ENCODE measurements at regions not wholly inside any gene's neighbourhood (a gene's known extent, or its start where the extent isn't known, plus 50 kb on each side); places are given as distances from the start of the nearest gene placed in this dataset.

DNA sequence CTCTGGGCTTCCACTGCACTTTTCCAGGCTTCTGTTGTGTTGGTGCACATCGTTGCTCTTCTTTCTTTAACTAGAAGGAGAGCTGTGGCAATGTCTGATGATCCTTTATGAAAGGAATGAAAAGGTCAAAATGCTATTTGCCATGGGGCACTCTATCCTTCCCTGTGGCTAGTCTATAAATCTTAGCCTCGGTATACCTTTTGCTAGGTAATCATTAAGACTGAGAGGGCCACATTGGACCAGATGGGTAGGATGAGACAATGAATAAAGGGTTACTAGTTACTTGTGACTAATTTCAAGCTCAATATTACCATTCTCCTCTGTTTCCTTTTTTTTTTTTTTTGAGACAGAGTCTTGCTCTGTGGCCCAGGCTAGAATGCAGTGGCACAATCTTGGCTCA is 89.4 kb upstream of the C1orf87 start:
- Histone ChIP-seq H3K9me3 (ENCODE audit: control insufficient read depth, low read length) (no peaks in the 10 kb centered on the region), H3K27me3 (replicated peaks; ENCODE audit: control insufficient read depth, insufficient read depth, low read length, poor library complexity, severe bottlenecking) (no peaks in the 10 kb centered on the region), H3K4me1 (ENCODE audit: control insufficient read depth, insufficient read depth, low read length, poor library complexity, severe bottlenecking) (no peaks in the 10 kb centered on the region), H3K36me3 (ENCODE audit: control insufficient read depth, insufficient read depth, low read length) (no peaks in the 10 kb centered on the region), H3K4me3 (ENCODE audit: insufficient read depth, low read depth, low read length, poor library complexity, severe bottlenecking) (no peak overlapping the region), H3K27ac (ENCODE audit: insufficient read depth, low read length, poor library complexity, severe bottlenecking) (no peak overlapping the region)
- DNase-seq = no peak

DNA sequence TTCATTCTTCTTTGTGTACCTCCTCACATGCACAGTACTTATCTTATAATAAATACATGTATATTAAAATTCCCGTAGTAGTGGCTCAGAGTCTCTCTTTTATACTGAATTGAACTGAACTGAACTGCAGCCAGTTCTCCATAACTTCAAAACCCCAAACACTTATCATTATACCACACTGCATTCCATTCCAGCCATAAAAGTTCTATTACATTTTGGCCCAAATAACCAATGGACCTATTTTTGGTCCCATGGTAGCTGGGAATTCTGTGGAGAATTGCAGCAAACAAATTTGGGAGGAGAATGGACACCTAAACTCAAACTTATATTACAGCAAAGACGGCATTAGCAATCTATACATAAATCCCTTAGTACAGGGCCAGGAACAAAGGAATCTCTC is 86.6 kb upstream of the C1orf87 start:
- Histone ChIP-seq H3K4me3 (ENCODE audit: insufficient read depth, low read depth, low read length, poor library complexity, severe bottlenecking) (no peak overlapping the region), H3K9me3 (ENCODE audit: control insufficient read depth, low read length) (no peaks in the 10 kb centered on the region), H3K36me3 (ENCODE audit: control insufficient read depth, insufficient read depth, low read length) (no peaks in the 10 kb centered on the region), H3K27me3 (replicated peaks; ENCODE audit: control insufficient read depth, insufficient read depth, low read length, poor library complexity, severe bottlenecking) (no peaks in the 10 kb centered on the region), H3K4me1 (ENCODE audit: control insufficient read depth, insufficient read depth, low read length, poor library complexity, severe bottlenecking) (no peaks in the 10 kb centered on the region), H3K27ac (ENCODE audit: insufficient read depth, low read length, poor library complexity, severe bottlenecking) (no peak overlapping the region)
- DNase-seq = no peak

DNA sequence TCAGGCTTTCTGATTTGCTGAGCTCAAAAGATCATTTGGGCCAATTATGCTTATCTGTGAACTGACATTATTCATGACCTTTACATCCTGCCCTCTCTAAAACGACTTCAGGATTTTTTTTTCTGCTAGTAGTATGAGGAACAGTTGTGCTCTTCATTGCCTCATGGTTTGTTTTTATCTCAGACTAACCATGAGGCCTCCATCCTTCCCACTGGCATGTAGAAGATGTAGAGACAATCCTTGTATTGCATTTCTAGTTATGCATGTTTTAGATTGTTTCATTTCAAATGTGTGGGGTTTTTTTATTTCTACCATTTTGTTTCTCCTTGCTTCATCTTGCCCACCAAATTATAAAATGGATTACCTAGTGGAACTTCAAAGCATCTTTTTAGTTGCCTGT is 82.8 kb upstream of the C1orf87 start:
- Histone ChIP-seq H3K27ac (ENCODE audit: insufficient read depth, low read length, poor library complexity, severe bottlenecking) (no peak overlapping the region), H3K36me3 (ENCODE audit: control insufficient read depth, insufficient read depth, low read length) (no peaks in the 10 kb centered on the region), H3K4me3 (ENCODE audit: insufficient read depth, low read depth, low read length, poor library complexity, severe bottlenecking) (no peak overlapping the region), H3K9me3 (ENCODE audit: control insufficient read depth, low read length) (no peaks in the 10 kb centered on the region), H3K4me1 (ENCODE audit: control insufficient read depth, insufficient read depth, low read length, poor library complexity, severe bottlenecking) (no peaks in the 10 kb centered on the region), H3K27me3 (replicated peaks; ENCODE audit: control insufficient read depth, insufficient read depth, low read length, poor library complexity, severe bottlenecking) (no peaks in the 10 kb centered on the region)
- no peak for DNase-seq

DNA sequence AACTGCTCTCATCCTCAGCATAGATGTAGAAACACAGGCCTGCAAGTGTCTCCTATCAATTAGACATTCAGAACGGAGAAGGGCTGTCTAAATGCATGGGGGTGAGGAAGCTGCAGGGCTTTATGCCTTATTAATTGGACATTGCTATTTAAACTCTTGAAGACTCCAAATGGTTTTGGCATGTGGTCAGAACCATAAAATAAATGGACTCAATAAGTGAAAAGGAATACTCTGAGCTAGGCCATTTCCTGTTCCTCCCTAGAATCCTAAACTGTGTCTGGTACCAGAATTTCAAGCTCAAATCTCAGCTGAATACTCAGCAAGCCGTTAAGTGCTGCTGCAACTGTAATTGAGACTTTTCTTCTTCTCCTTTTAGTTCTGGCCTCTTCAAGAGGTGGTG is 80.4 kb upstream of the C1orf87 start:
- no peaks in the 10 kb centered on the region for H3K36me3 ChIP-seq (ENCODE audit: control insufficient read depth, insufficient read depth, low read length)
- no peaks in the 10 kb centered on the region for H3K4me1 ChIP-seq (ENCODE audit: control insufficient read depth, insufficient read depth, low read length, poor library complexity, severe bottlenecking)
- no peaks in the 10 kb centered on the region for H3K9me3 ChIP-seq (ENCODE audit: control insufficient read depth, low read length)
- H3K4me3 ChIP-seq (ENCODE audit: insufficient read depth, low read depth, low read length, poor library complexity, severe bottlenecking) = no peak overlapping the region
- no peak overlapping the region for H3K27ac ChIP-seq (ENCODE audit: insufficient read depth, low read length, poor library complexity, severe bottlenecking)
- no peaks in the 10 kb centered on the region for H3K27me3 ChIP-seq (replicated peaks; ENCODE audit: control insufficient read depth, insufficient read depth, low read length, poor library complexity, severe bottlenecking)
- DNase-seq = no peak

DNA sequence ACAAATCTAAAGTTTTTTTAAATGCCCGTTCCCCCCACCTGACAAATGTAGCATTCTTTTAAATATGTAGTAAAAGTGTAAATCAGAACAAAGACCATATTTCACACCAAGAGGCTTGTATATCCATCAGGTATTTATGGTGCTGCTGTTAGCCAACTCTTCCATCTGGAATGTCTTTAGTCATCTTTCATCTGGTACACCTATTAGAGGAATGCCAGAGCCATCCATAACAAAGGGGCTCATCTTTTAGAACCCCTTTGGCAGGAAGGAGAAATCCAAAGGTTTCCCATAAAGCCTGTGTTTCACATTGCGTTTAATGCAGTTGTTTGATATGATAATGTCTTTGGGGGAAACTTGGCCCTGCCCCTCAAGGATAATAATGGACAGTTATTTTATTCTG is 79.3 kb upstream of the C1orf87 start:
- H3K9me3 ChIP-seq (ENCODE audit: control insufficient read depth, low read length) = no peaks in the 10 kb centered on the region
- H3K36me3 ChIP-seq (ENCODE audit: control insufficient read depth, insufficient read depth, low read length) = no peaks in the 10 kb centered on the region
- H3K27me3 ChIP-seq (replicated peaks; ENCODE audit: control insufficient read depth, insufficient read depth, low read length, poor library complexity, severe bottlenecking) = no peaks in the 10 kb centered on the region
- no peak overlapping the region for H3K4me3 ChIP-seq (ENCODE audit: insufficient read depth, low read depth, low read length, poor library complexity, severe bottlenecking)
- no peak for DNase-seq
- H3K27ac ChIP-seq (ENCODE audit: insufficient read depth, low read length, poor library complexity, severe bottlenecking) = no peak overlapping the region
- H3K4me1 ChIP-seq (ENCODE audit: control insufficient read depth, insufficient read depth, low read length, poor library complexity, severe bottlenecking) = no peaks in the 10 kb centered on the region

DNA sequence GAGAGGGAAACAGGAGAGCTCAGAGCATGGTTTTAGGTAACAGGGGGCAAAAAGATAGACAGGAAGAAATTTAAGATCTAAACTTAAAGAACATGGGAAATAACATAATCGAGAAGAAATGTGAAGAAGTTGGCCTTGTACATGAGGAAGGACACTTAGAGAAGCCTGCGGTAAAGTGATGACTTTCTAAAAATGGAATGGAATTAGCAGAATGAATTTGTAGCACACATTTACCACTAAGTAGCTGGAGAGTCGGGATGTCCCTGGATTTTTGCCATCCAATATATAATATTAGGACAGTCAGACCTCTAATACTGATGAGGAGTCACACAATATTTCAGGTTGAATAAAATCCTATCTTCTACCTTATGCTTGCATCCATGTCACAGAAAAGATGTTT is 77.7 kb upstream of the C1orf87 start:
- Histone ChIP-seq H3K4me1 (ENCODE audit: control insufficient read depth, insufficient read depth, low read length, poor library complexity, severe bottlenecking) (no peaks in the 10 kb centered on the region), H3K27me3 (replicated peaks; ENCODE audit: control insufficient read depth, insufficient read depth, low read length, poor library complexity, severe bottlenecking) (no peaks in the 10 kb centered on the region), H3K36me3 (ENCODE audit: control insufficient read depth, insufficient read depth, low read length) (no peaks in the 10 kb centered on the region), H3K9me3 (ENCODE audit: control insufficient read depth, low read length) (no peaks in the 10 kb centered on the region), H3K27ac (ENCODE audit: insufficient read depth, low read length, poor library complexity, severe bottlenecking) (no peak overlapping the region), H3K4me3 (ENCODE audit: insufficient read depth, low read depth, low read length, poor library complexity, severe bottlenecking) (no peak overlapping the region)
- no peak for DNase-seq

DNA sequence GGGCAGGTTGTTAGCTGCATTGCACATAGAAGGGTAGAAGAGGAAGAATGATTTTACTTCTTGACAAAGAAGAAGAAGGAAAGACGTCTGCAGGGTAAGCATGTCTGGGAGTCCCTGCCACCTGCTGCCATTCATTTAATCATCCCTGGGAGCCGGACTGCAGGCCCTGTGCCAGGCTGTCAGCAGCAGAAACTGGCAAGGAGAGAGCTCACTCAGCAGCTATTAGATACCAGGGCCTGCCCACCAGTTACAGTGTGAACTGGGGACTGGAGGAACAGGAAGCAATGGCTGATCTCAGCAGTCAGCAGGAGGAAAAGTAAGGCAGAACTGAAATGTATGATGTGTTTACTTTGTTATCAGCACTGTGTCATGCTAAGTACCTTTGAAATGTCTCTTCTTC is 75.7 kb upstream of the C1orf87 start:
- DNase-seq = no peak
- H3K4me1 ChIP-seq (ENCODE audit: control insufficient read depth, insufficient read depth, low read length, poor library complexity, severe bottlenecking) = no peaks in the 10 kb centered on the region
- H3K27ac ChIP-seq (ENCODE audit: insufficient read depth, low read length, poor library complexity, severe bottlenecking) = no peak overlapping the region
- H3K27me3 ChIP-seq (replicated peaks; ENCODE audit: control insufficient read depth, insufficient read depth, low read length, poor library complexity, severe bottlenecking) = no peaks in the 10 kb centered on the region
- no peaks in the 10 kb centered on the region for H3K36me3 ChIP-seq (ENCODE audit: control insufficient read depth, insufficient read depth, low read length)
- no peak overlapping the region for H3K4me3 ChIP-seq (ENCODE audit: insufficient read depth, low read depth, low read length, poor library complexity, severe bottlenecking)
- H3K9me3 ChIP-seq (ENCODE audit: control insufficient read depth, low read length) = no peaks in the 10 kb centered on the region

DNA sequence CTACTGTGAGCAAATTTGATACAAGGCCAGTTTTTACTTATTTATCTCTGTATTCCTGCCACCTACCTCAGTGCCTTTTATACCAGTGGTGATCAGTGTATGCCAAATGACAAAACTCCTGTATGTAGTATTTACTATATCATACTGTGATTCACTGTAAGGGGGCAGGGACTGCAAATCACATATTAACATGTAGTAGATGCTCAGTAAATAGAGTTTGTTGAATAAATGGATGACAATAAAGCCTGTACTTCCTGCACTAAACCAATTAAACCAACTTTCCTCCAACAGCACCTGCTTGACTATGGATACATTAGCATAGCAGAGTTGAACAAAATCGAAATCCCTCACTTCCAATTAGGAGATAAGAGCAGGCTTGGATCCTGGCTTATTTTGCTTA is 73.3 kb upstream of the C1orf87 start:
- H3K4me3 ChIP-seq (ENCODE audit: insufficient read depth, low read depth, low read length, poor library complexity, severe bottlenecking) = no peak overlapping the region
- no peaks in the 10 kb centered on the region for H3K4me1 ChIP-seq (ENCODE audit: control insufficient read depth, insufficient read depth, low read length, poor library complexity, severe bottlenecking)
- no peaks in the 10 kb centered on the region for H3K27me3 ChIP-seq (replicated peaks; ENCODE audit: control insufficient read depth, insufficient read depth, low read length, poor library complexity, severe bottlenecking)
- no peaks in the 10 kb centered on the region for H3K36me3 ChIP-seq (ENCODE audit: control insufficient read depth, insufficient read depth, low read length)
- no peak overlapping the region for H3K27ac ChIP-seq (ENCODE audit: insufficient read depth, low read length, poor library complexity, severe bottlenecking)
- DNase-seq = no peak
- no peaks in the 10 kb centered on the region for H3K9me3 ChIP-seq (ENCODE audit: control insufficient read depth, low read length)

DNA sequence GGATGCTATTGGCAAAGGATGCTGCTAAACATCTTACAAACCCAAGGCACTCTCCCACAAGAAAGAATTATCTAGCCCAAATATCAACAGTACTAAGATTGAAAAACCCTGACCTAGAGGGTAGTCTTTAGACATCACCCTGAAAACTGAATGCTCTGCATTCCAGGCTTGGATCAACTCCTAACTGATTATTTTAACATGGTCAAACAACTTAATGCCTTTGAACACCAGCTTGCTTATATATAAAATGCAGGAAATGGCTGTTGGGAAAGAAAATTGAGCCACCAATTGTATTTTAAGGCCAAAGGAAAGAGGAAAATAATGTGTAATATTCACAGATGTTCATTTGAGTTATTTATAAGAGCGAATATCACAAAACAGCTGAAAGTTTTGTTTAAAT is 72.2 kb upstream of the C1orf87 start:
- DNase-seq = no peak
- Histone ChIP-seq H3K4me1 (ENCODE audit: control insufficient read depth, insufficient read depth, low read length, poor library complexity, severe bottlenecking) (no peaks in the 10 kb centered on the region), H3K27ac (ENCODE audit: insufficient read depth, low read length, poor library complexity, severe bottlenecking) (no peak overlapping the region), H3K9me3 (ENCODE audit: control insufficient read depth, low read length) (no peaks in the 10 kb centered on the region), H3K4me3 (ENCODE audit: insufficient read depth, low read depth, low read length, poor library complexity, severe bottlenecking) (no peak overlapping the region), H3K27me3 (replicated peaks; ENCODE audit: control insufficient read depth, insufficient read depth, low read length, poor library complexity, severe bottlenecking) (no peaks in the 10 kb centered on the region), H3K36me3 (ENCODE audit: control insufficient read depth, insufficient read depth, low read length) (no peaks in the 10 kb centered on the region)

DNA sequence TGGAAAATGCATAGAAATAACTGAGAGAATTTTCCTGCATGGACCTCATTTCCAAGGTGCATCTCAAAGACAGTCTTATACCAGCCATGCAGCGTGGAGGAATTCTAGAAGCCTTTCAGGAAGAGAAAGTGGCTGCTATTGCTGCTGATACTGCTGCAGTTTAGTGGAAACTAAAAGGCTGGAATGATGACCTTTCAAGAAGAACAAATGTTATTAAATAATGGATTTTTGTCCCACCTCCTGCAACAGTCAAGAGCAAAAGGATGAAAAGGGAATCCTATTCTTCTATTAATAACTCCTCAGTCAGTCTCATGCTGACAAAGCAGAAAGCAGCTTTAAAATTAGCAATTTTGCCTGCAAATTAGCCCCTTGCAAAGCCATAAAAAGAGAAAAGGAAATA is 68.2 kb upstream of the C1orf87 start:
- H3K27ac ChIP-seq (ENCODE audit: insufficient read depth, low read length, poor library complexity, severe bottlenecking) = no peak overlapping the region
- DNase-seq = no peak
- no peaks in the 10 kb centered on the region for H3K4me1 ChIP-seq (ENCODE audit: control insufficient read depth, insufficient read depth, low read length, poor library complexity, severe bottlenecking)

DNA sequence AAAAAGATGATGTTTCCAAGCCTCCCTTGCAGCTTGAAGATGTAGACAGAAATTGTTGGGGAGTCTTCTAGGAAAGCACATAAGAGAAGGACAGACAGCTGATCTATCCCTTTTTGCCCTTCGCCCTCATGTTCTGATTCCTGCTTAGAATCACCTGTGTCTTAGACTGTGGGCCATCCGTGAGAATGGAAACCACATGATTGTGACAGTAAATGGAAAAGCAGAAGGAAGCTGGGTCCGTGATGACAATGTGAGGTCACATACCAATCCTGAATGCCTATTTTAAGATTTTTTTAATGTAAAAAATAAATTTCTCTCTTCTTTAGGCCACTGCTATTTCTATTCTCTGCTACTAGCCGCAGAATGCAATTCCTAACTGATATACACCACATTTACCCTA is 67.7 kb upstream of the C1orf87 start:
- no peak overlapping the region for H3K4me3 ChIP-seq (ENCODE audit: insufficient read depth, low read depth, low read length, poor library complexity, severe bottlenecking)
- no peaks in the 10 kb centered on the region for H3K9me3 ChIP-seq (ENCODE audit: control insufficient read depth, low read length)
- no peaks in the 10 kb centered on the region for H3K36me3 ChIP-seq (ENCODE audit: control insufficient read depth, insufficient read depth, low read length)
- no peaks in the 10 kb centered on the region for H3K27me3 ChIP-seq (replicated peaks; ENCODE audit: control insufficient read depth, insufficient read depth, low read length, poor library complexity, severe bottlenecking)
- H3K4me1 ChIP-seq (ENCODE audit: control insufficient read depth, insufficient read depth, low read length, poor library complexity, severe bottlenecking) = no peaks in the 10 kb centered on the region
- no peak overlapping the region for H3K27ac ChIP-seq (ENCODE audit: insufficient read depth, low read length, poor library complexity, severe bottlenecking)
- DNase-seq = no peak

More for the DNA sequence above, 68.2 kb upstream of the C1orf87 start:
- Histone ChIP-seq H3K4me3 (ENCODE audit: insufficient read depth, low read depth, low read length, poor library complexity, severe bottlenecking) (no peak overlapping the region), H3K27me3 (replicated peaks; ENCODE audit: control insufficient read depth, insufficient read depth, low read length, poor library complexity, severe bottlenecking) (no peaks in the 10 kb centered on the region), H3K9me3 (ENCODE audit: control insufficient read depth, low read length) (no peaks in the 10 kb centered on the region), H3K36me3 (ENCODE audit: control insufficient read depth, insufficient read depth, low read length) (no peaks in the 10 kb centered on the region)

All from effector memory CD4-positive, alpha-beta T cell (primary cell).